Fibroblast of gingiva (primary cell): ENCODE measurements at regions not wholly inside any gene's neighbourhood (a gene's known extent, or its start where the extent isn't known, plus 50 kb on each side); places are given as distances from the start of the nearest gene placed in this dataset.
"Not testable (repeated sequence)": the region's sequence is repeated elsewhere in the genome, so short reads cannot be mapped to it uniquely, and the experiment has no call there.

Experiments
- DNase-seq: peaks from one replicate; pipeline ENCODE4 v3.0.0-alpha.2; 2011; ENCODE audit warnings: low read depth

DNA sequence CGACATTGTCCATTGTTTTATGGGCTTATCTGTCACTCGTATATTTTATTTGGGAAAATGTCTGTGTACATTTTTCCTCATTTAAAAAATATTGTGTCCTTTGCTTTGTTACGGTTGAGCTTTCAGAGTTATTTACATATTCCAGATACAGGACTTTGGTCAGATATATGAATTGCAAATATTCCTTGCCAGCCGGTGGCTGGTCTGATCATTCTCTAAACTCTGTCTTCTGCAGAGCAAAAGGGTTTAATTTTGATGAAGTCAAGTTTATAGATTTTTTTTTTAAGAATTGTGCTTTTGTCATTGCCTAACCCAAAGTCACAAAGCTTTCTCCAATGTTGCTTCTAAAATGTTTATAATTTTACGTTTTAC lies 78.3 kb upstream of the SFSWAP start:
- not testable (repeated sequence) for DNase-seq

DNA sequence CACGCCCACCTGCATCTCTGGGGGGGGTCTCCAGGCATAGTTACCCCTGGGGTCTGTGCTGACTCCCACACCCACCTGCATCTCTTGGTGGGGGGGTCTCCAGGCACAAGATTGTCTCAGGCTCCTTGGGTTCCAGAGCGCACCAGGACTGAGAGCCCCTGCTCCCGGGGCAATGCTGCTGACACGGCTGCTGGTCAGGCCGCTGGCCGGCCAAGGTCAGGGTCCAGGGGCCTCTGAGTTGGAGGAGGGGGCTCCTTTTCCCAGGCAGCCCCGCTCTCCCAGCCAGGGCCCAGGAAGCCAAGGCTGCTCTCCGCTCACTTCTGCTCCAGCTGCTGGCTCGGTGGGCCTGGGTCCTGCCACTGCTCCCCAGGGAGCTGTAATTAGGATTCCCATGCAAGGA lies 77.3 kb upstream of the SFSWAP start:
- not testable (repeated sequence) for DNase-seq

DNA sequence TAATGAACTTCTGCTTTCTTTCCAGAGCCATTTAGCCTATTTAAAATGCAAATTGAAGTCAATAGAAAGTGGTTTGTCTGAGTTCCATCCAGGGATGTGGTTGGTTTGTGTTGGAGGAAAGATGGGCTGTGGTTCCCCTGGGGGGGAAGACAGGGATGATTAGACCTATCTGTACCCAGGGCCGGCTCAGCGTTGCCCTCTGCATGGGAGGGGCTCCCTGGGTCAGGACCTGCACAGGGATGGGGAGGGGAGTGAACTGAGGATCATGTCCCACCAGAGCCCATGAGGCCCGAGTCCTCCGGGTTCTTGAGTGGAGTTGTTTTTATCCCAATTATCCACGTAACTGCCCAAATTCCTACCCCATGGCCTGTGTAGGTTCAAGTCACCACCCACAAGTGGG lies 76.9 kb upstream of the SFSWAP start:
- DNase-seq = no peak

DNA sequence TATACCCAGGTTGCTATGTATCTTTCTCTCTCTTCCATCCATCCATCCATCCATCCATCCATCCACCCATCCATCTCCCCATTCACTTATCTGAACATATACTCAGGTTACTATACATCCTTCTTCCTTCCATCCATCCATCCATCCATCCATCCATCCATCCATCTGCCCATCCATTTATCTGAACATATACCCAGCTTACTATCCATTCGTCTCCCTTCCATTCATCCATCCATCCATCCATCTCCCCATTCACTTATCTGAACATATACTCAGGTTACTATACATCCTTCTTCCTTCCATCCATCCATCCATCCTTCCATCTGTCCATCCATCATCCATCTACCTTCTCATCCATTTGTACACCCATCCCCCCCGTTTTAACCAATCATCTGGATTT lies 75.9 kb upstream of the SFSWAP start:
- not testable (repeated sequence) for DNase-seq

DNA sequence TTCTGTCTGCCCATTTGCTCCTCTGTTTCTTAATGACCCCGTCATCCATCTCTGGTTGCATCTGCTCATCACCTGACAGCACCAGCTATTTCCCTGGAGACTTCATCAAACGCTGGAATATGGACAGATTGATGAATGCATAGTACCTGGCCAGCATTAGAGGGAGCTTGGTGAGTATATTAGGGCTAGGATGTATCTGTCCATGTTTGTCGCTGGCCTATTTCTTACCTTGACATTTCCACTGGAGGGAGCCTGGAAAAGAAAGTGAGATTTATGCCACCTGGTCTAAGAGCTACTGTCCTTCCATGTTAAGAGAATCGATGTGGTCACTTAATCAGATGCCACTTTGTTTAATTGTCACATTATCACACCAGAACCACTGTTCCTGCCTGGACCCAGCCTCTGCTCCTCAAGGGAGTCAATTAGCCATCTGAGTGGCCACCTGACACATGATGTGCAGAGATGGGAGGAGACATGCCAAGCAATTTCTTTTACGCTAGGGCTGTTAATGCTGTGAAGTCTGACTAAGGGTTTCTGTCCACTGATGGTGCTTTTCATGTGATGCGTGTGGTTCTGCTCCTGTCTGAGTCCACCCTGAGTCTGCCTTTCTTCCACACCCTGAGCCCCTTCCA lies 75.3 kb upstream of the SFSWAP start:
- no peak for DNase-seq

DNA sequence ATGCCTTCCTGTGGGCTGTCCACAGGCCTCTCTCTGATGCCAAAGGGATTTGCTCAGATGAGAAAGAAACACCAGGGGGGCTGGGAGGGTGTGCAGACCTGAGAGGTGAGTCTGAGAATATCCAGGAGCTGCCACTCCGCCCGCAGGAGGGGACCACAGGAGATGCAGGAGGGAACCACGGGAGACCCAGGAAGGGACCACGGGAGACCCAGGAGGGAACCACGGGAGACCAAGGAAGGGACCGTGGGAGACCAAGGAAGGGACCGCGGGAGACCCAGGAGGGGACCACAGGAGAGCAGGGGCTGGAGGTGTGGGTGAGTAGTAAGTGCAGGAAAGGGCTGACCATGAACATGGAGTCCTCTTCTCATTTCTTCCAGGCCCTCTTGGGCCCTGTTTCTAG lies 74.6 kb upstream of the SFSWAP start:
- no peak for DNase-seq

DNA sequence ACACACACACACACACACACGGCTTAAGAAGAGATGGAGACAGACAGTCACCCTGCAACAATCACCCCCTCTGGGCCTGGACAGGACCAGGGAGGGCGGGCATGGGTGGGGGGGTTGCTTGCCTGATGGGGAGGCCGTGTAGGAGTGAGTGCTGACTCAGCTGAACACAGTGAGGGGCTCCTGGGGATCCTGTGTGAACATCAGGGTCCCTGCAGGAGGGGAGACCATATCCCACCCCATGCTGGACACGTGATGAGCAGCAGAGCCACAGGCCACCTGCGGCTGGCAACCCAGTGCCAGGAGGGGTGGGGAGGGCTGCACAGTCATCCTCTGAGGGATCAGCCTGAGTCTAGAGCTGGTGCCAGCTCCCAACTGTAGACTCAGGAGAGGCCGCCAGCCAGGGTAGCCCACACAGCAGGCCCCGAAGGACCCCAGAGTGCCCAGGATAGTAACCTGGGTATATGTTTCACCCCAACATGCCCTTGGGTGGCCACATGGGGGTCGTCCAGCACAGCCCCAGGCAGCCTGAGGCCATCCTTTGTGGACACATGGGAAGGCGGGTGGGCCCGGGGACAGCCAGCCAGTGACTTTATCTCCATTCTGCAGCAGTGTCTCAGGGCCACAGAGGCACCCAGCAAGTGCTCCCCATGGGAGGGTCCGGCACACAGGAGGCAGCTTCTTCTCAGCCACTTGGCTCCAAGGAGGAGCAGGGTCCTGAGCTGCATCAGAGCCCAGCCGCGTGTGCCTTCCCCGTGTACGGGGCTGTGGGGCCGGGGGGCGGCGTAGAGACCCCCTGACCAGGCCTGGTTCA lies 73.7 kb upstream of the SFSWAP start:
- DNase-seq = no peak

DNA sequence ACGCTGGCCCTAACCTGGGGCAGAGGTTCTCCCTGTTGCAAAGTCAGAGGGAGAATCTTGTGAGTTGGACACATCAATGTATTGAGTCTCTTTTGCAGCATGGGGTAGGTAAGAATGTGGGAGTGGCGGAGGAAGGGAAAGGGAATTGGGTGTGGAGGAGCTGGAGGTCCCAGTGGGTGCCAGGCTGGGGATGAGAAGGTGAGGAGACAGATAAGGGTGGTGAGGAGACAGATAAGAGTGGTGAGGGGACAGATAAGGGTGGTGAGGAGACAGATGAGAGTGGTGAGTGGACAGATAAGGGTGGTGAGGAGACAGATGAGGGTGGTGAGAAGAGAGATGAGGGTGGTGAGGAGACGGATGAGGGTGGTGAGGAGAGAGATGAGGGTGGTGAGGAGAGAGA lies 72.9 kb upstream of the SFSWAP start:
- no peak for DNase-seq

DNA sequence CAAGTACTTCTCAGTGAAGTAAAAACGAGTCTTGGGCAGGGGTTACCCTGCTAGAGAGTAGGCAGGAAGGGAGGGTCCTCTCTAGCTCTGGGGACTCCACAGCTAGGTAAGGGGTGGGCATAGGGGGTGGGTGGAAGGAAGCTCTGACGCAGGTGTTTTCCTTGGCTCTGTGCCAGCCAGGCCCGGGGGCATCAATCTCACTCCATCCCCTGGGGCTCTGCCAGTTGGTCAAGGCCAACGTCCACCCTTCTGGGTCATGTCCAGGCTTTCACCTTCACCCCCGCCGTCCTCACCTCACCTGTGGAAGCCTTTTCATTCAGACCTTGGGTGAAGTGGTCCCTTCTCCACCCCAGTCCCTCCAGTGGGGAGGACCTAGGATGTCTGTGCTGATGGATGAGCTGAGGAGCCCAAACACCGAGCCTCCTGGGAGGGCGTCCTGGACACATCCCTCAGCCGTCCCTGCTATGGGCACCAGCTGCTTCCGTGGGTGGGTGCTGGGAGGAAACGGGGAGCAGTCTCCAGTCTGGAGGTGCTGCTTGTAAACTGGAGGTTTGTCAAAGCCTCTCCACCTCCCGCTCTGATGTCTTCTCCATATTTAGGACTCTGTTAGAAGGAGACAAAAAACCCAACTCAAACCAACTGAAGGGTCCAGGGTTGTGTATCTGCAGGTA lies 71.5 kb upstream of the SFSWAP start:
- DNase-seq = no peak

DNA sequence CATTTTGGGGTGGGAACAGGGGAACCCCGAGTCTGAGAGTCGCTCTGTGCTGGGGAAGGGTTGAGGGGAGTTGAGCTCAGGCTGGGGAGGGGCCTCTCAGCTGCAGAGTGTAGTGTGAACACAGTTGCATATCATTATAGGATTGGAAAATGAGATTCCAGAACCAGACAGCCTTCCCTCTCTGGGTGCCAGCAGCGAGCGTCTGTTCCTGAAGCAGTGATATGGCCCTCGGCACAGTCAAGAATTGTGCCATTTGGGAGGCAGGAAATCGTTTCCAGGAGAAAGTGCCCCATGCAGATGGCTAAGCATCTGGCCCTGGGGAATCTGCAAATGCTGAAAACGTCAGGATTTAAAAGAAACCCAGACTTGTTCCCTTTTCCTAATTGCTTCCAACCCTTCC lies 70.4 kb upstream of the SFSWAP start:
- DNase-seq = no peak

DNA sequence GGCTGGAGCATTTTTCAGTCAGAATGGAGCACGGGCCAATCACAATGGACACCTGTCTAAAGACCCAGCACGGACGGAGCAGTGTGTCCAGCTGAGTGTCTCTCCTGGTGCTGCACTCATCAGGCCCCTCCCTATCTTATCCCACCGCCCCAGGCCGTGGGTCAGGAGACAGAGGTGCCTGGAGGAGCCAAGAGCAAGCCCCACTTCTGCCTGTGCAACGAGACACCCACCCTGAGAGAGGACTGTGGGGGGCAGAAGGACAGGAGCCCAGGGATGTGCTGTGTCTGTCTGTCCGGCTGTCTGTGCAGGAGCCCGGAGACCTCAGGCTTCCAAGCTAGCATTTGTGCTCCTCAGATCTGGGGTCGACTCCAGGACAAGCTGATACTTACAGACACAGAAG lies 69.6 kb upstream of the SFSWAP start:
- no peak for DNase-seq

DNA sequence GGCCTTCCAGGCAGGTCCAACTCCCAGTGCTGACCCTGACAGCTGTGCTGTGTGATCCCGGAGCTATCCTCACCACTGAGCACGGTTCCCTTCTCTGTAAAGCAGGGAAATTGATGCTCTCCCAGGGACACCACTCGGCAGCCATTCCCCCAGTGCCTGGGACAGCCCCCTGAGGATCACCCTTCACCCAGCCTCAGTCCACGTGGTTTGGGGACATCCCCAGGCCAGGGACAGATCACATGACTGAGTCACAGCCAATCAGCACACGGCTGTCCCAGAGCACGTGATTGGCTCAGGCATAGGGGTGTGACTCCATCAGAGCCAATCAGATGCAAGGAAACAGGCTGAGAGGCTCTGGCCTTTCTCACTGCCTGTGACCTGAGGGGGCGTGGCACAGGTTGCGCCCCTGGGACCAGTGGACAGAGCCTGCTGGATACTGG lies 68.8 kb upstream of the SFSWAP start:
- DNase-seq = no peak

DNA sequence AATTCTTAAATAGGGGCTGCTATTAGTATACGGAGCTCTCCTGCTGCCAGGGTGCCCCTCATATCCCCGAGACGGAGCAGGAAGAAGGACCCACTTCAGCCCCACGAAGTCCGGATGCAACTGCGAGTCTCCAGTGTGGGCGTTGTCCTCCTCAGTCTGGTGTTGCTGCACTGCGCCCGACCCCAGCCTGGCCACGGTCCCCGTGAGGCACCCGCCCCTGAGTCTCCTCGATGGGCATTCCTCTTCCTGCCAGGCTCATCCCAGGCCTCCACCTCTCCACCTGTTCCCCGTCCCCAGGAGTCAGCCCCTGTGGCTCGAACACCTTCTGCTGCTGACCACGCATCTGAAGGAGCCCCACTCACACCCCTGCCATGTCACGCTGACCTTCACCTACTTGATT lies 68.1 kb upstream of the SFSWAP start:
- DNase-seq = no peak

DNA sequence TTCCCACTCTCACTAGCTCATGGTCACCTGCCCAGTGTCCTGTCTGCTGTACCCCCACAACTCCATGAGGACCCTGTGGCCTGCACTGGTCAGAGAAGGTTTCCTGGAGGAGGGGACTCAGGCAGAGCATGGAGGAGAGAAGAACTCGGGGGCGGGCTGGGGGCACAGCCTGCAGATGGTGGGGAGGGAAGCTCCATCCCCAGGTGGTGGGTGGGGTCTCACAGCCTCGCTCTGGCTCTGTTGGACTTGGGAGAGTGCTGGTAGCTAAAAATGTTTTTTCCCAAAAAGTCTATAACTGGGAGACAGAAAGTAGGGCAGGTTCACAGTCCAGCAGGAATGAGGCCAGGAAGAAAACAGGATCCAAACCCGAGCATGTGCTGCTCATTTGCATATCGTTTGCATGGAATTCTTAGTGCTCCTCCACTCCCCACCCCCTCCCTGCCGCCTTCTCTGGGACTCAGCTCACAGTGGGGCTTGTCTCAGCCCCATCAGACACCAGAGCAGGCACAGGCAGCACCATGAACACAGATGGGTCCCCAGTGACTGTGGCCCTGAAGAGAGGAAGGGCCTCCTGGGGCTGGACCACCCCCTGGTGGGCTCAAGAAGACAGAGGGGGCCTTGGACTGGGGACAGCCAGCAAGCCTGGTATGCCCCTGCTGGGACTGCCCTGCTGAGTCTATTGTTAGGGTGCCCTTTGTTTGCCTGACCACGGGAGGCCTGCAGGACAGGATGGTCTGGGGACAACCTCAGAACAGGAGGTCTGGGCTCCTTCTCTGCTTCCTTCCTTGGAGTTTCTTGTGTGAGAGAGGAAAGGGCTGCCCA lies 67.0 kb upstream of the SFSWAP start:
- no peak for DNase-seq

DNA sequence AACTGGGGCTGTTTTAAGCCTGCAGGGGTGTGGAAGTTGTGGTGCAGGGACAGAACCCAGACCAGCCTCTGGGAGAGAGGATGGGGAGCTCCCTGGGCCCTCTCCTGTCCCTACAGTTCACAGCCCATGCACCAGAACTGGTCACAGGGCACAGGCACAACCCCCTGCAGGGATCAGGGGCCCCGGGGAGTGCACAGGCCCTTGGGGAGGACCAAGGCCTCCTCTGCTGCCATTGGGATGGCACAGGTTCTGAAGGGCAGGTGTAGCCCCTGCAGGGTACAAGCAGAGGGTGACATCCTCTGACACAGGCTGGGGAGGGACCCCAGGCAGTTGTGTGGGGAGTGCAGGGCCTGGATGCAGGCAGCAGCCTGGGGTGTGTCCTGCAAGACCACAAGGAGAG lies 66.4 kb upstream of the SFSWAP start:
- no peak for DNase-seq

DNA sequence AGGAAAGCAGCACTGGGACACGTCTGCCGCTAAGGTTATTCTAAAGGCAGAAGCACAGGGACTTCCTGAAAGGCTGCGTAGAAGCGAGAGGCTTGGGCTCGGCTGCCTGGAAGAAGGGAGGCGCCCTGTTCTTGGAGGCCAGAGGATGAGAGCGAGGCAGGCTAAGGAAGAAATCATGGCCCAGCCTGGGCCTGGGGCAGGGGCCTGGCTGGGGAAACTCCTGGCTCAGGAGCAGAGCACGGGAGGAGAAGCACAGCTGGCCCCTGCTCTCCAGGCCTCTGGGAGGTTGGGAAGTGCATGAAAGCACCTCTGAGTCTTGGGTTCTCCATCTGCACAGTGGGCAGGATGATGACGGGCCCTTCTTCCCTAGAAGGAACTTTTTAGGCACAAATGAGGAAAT lies 66.0 kb upstream of the SFSWAP start:
- DNase-seq = not testable (repeated sequence)

DNA sequence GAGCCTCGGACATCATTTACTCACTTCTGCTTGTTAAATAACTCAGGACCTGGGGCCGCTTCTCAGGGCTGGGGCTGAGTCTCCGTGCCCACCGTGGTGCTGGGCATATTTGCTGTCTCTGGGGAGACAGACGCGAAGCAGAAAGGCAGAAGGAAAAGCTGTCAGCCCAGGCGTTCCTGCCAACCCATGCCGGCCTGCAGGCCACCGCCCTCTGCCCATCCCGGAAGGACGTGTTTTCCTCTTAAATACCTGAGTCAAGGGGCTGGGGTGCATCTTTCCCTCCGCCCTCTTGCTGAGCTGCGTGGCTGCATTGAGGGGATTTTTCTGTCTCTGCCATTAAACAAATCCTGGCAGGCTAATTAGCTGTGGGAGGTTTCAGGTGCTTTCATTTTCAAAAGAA lies 65.3 kb upstream of the SFSWAP start:
- not testable (repeated sequence) for DNase-seq

DNA sequence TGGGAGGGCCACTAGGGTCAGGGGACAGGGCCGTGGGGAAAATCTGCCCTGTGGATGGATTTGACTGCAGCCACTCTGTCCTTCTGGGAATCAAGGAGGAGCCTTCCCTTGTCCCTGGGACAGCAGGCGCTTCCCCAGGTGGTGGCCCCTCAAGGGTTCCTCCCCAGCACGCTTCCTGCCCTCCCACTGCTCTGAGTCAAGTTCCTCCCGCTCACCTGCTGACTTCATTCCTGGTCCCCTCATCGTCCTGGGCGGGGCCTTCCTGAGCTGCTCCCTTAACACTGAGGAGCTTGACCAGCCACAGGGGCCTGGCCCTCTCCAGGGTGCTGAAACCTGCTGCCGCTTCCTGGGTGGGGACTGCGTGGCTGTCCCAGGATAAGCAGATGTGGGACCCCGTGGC lies 64.4 kb upstream of the SFSWAP start:
- not testable (repeated sequence) for DNase-seq

DNA sequence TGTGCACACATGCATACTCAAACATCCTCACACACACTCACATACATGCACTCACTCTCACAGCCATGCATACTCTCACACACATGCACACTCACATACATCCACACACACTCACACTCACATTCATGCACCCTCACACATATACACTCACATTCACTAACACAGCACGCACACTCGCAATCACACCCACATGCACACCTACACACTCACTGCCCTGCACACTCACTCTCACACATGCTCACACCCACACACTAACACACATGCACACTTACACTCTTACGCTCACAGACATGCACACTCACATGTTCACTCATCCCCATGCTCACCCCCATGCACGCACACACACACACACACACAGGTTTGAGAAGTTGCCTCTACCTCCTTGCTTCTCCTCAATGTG lies 63.2 kb upstream of the SFSWAP start:
- DNase-seq = no peak

DNA sequence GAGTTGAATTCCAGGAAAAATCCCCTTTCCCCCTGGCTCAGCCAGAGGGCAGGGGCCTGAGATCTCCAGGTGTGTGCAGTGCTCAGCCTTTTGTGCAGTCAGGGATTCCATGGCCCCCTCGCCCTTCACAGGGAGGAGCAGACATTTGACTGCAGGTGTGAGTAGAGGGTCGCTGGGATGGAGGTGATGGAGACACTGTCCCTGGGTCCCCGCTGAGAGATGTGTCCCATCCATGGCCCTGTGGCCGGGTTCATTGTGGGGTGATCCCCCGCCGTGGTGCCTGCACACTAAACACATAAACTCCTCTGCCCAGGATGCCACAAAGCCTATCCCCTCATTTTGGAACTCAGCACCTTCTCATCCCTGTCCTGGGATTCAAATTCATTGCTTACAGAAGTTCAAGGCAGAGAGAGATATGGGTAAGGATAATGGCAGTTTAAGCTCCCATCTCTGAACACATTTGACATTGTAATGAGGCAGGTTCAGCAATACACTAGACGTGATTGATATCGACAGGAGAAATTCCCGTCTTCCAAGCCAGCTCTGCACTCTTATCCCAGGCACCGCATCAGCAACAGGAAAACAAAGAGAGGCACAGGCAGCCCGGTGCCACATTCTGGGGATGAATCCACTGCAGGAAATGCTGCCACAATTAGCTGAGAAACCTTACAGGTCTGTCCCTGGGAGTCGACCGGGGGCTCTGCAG lies 55.3 kb upstream of the SFSWAP start:
- not testable (repeated sequence) for DNase-seq

DNA sequence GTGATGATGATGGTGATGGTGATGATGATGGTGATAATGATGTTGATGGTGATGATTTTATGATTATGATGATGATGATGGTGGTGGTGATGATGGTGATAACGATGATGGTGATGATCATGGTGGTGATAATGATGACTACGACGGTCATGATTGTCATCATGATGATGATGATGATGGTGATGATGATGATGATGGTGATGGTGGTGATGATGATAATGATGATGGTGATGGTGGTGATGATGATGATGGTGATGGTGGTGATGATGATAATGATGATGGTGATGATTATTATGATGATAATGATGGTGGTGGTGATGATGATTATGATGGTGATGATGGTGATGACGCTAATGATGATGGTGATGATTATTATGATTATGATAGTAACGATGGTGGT lies 54.1 kb upstream of the SFSWAP start:
- not testable (repeated sequence) for DNase-seq

DNA sequence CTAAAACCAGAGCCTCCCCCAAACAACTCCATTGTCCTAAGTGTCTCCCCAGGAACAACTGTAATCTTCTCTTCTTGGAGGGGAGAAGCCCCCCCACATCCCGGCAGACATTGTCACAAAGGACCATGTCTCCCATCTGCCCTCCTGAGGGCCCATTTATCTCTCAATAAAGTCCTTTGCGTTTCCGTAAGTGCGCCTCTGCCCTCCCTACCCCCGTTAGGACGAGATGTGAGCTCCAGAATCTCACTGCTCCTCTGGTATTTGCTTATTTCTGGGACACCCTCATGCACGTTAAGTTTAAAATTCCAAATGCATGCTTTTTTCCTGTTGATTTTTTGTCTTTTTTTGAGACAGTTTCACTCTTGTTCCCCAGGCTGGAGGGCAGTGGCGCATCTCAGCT lies 52.3 kb upstream of the SFSWAP start:
- DNase-seq = not testable (repeated sequence)
